Muscle of back (tissue), 3 donors: ENCODE measurements at regions not wholly inside any gene's neighbourhood (a gene's known extent, or its start where the extent isn't known, plus 50 kb on each side); places are given as distances from the start of the nearest gene placed in this dataset.
"Not testable (repeated sequence)": the region's sequence is repeated elsewhere in the genome, so short reads cannot be mapped to it uniquely, and the experiment has no call there.

Experiments used
- DNase-seq, 3 donors: peaks; one replicate each; pipeline versions ENCODE4 v3.0.0 to v3.0.0-alpha.2; 2013

GRCh38 chr1:79150576-79150975 is 144.0 kb upstream of the ADGRL4 start:
- DNase-seq: peak in 1 of 3 donors; percentile 14

- not testable (repeated sequence) for DNase-seq
These were observed 131.7 kb upstream of the ADGRL4 start for GRCh38 chr1:79138227-79138626.

GRCh38 chr1:79133774-79134364 is 127.3 kb upstream of the ADGRL4 start:
- DNase-seq: no peak

- DNase-seq: no peak
These were observed 125.1 kb upstream of the ADGRL4 start for GRCh38 chr1:79131626-79132025.

GRCh38 chr1:79129914-79130313 is 123.4 kb upstream of the ADGRL4 start:
- no peak for DNase-seq

- peak in 1 of 3 donors; percentile 38 for DNase-seq
These were observed 122.2 kb upstream of the ADGRL4 start for GRCh38 chr1:79128722-79129121.

- no peak for DNase-seq
These were observed 118.2 kb upstream of the ADGRL4 start for GRCh38 chr1:79124756-79125155.

GRCh38 chr1:79122521-79122920 is 116.0 kb upstream of the ADGRL4 start:
- no peak for DNase-seq

- no peak for DNase-seq
These were observed 110.8 kb upstream of the ADGRL4 start for GRCh38 chr1:79117376-79117775.

GRCh38 chr1:79113836-79114235 is 107.3 kb upstream of the ADGRL4 start:
- peak in 2 of 3 donors; percentile 11 to 24 for DNase-seq

GRCh38 chr1:79110749-79111148 is 104.2 kb upstream of the ADGRL4 start:
- DNase-seq: no peak

- DNase-seq: no peak
These were observed 102.9 kb upstream of the ADGRL4 start for GRCh38 chr1:79109445-79109844.

- no peak for DNase-seq
These were observed 99.0 kb upstream of the ADGRL4 start for GRCh38 chr1:79105500-79105899.

- DNase-seq: no peak
These were observed 98.1 kb upstream of the ADGRL4 start for GRCh38 chr1:79104617-79105016.

GRCh38 chr1:79100385-79100784 is 93.9 kb upstream of the ADGRL4 start:
- DNase-seq: peak in 1 of 3 donors; percentile 6

- DNase-seq: no peak
These were observed 84.5 kb upstream of the ADGRL4 start for GRCh38 chr1:79090985-79091384.

- DNase-seq: no peak
These were observed 83.4 kb upstream of the ADGRL4 start for GRCh38 chr1:79089946-79090345.

- no peak for DNase-seq
These were observed 75.7 kb upstream of the ADGRL4 start for GRCh38 chr1:79082233-79082632.

- DNase-seq: peak; percentile 10 to 66 (median 58)
These were observed 73.2 kb upstream of the ADGRL4 start for GRCh38 chr1:79079770-79080169.

- no peak for DNase-seq
These were observed 68.4 kb upstream of the ADGRL4 start for GRCh38 chr1:79074975-79075374.

GRCh38 chr1:79069828-79070227 is 63.3 kb upstream of the ADGRL4 start:
- DNase-seq: no peak

GRCh38 chr1:79059341-79059740 is 52.8 kb upstream of the ADGRL4 start:
- no peak for DNase-seq
